ENCODE measurements at regions not wholly inside any gene's neighbourhood (a gene's known extent, or its start where the extent isn't known, plus 50 kb on each side); places are given as distances from the start of the nearest gene placed in this dataset.

GRCh38 chr5:86447362-86447761 is 170.4 kb upstream of the COX7C start:
- H3K9ac ChIP-seq (ENCODE audit: low read depth in 1 of 2, low read length in 2 of 2) = no peak overlapping the region
- 61% methylated on average over 1 of the region's 1 CpG for WGBS
- H3K27me3 ChIP-seq (ENCODE audit: control insufficient read depth in 4 of 4, insufficient read depth in 4 of 4, low read length in 3 of 4) = no peaks in the 10 kb centered on the region
- H3K4me3 ChIP-seq (ENCODE audit: low read depth in 1 of 3, low read length in 3 of 3) = no peak overlapping the region
- no peaks in the 10 kb centered on the region for H3K4me1 ChIP-seq (ENCODE audit: control insufficient read depth in 4 of 4, insufficient read depth in 4 of 4, low read length in 3 of 4)
- no peak for DNase-seq (ENCODE audit: low spot score)
- no peak for TF ChIP-seq NR2F2 (IDR thresholded peaks at IDR 0.05)
- no peak for TF ChIP-seq FOXA2 (IDR thresholded peaks at IDR 0.05)
- no peak for TF ChIP-seq TAF1 (conservative IDR thresholded peaks at IDR 0.05)
- no peak for TF ChIP-seq RAD21 (IDR thresholded peaks at IDR 0.05)
- TF ChIP-seq EGR1 (IDR thresholded peaks at IDR 0.05; ENCODE audit: low read depth in 2 of 2) = no peak
- no peak overlapping the region for H3K27ac ChIP-seq (ENCODE audit: low read depth in 1 of 2, low read length in 2 of 2)
- no peaks in the 10 kb centered on the region for H3K9me3 ChIP-seq (ENCODE audit: control insufficient read depth in 4 of 4, low read length in 3 of 4)
- no peaks in the 10 kb centered on the region for H3K36me3 ChIP-seq (ENCODE audit: control insufficient read depth in 4 of 4, insufficient read depth in 3 of 4, low read depth in 1 of 4, low read length in 3 of 4)

DNA sequence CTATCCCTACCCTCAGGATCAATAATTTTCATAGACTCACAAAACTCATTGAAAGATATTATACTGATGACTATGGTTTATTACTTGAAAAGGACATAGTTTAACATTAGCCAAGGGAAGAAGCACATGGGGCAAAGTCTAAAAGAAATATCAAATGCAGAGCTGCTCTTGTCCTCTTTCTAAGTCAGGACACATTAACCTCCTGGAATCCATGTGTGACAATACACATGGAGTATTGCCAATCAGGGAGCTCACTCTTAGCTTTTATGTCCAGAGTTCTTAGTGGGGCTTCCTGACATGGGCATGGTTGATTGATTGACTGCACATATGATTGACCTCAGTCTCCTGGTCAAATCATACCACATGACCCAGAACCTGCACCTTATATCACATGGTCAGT is 165.5 kb upstream of the COX7C start:
- no peaks in the 10 kb centered on the region for H3K36me3 ChIP-seq (ENCODE audit: control insufficient read depth in 4 of 4, insufficient read depth in 3 of 4, low read depth in 1 of 4, low read length in 3 of 4)
- no peak overlapping the region for H3K9ac ChIP-seq (ENCODE audit: low read depth in 1 of 2, low read length in 2 of 2)
- no peak overlapping the region for H3K4me3 ChIP-seq (ENCODE audit: low read depth in 1 of 3, low read length in 3 of 3)
- H3K4me1 ChIP-seq (ENCODE audit: control insufficient read depth in 4 of 4, insufficient read depth in 4 of 4, low read length in 3 of 4) = no peaks in the 10 kb centered on the region
- TF ChIP-seq YY1 (IDR thresholded peaks at IDR 0.05) = no peak
- TF ChIP-seq GABPA (IDR thresholded peaks at IDR 0.05 in 1 of 2, conservative IDR thresholded peaks at IDR 0.05 in 1 of 2) = no peak
- H3K27ac ChIP-seq (ENCODE audit: low read depth in 1 of 2, low read length in 2 of 2) = no peak overlapping the region
- no peaks in the 10 kb centered on the region for H3K27me3 ChIP-seq (ENCODE audit: control insufficient read depth in 4 of 4, insufficient read depth in 4 of 4, low read length in 3 of 4)
- no peaks in the 10 kb centered on the region for H3K9me3 ChIP-seq (ENCODE audit: control insufficient read depth in 4 of 4, low read length in 3 of 4)
- DNase-seq (ENCODE audit: low spot score) = no peak

DNA sequence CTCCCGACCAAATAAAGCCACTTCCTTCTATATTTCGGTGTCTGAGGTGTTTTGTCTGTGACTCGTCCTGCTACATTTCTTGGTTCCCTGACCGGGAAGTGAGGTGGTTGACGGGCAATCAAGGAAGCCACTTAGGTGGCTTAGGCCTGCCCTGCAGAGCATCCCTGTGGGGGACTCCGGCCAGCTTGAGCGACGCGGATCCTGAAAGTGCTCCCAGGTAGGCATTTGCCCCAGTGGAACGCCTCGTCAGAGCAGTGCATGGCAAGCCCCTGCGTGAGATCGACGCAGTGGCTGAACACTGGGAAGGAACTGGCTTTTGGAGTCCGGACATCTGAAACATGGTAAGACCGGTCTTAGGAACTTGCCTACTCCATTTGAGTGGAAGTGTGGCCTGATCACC is 157.2 kb upstream of the COX7C start:
- Histone ChIP-seq H3K36me3 (ENCODE audit: control insufficient read depth in 4 of 4, insufficient read depth in 3 of 4, low read depth in 1 of 4, low read length in 3 of 4) (no peaks in the 10 kb centered on the region), H3K27me3 (ENCODE audit: control insufficient read depth in 4 of 4, insufficient read depth in 4 of 4, low read length in 3 of 4) (no peaks in the 10 kb centered on the region), H3K9ac (ENCODE audit: low read depth in 1 of 2, low read length in 2 of 2) (no peak overlapping the region), H3K4me1 (ENCODE audit: control insufficient read depth in 4 of 4, insufficient read depth in 4 of 4, low read length in 3 of 4) (peaks cover 0 to 9% (median 0%) of the 10 kb centered on the region in 4 donors), H3K4me3 (ENCODE audit: low read depth in 1 of 3, low read length in 3 of 3) (no peak overlapping the region), H3K27ac (ENCODE audit: low read depth in 1 of 2, low read length in 2 of 2) (no peak overlapping the region), H3K9me3 (ENCODE audit: control insufficient read depth in 4 of 4, low read length in 3 of 4) (peaks cover 0 to 4% (median 2%) of the 10 kb centered on the region in 4 donors)
- TF ChIP-seq, protein P1, sequence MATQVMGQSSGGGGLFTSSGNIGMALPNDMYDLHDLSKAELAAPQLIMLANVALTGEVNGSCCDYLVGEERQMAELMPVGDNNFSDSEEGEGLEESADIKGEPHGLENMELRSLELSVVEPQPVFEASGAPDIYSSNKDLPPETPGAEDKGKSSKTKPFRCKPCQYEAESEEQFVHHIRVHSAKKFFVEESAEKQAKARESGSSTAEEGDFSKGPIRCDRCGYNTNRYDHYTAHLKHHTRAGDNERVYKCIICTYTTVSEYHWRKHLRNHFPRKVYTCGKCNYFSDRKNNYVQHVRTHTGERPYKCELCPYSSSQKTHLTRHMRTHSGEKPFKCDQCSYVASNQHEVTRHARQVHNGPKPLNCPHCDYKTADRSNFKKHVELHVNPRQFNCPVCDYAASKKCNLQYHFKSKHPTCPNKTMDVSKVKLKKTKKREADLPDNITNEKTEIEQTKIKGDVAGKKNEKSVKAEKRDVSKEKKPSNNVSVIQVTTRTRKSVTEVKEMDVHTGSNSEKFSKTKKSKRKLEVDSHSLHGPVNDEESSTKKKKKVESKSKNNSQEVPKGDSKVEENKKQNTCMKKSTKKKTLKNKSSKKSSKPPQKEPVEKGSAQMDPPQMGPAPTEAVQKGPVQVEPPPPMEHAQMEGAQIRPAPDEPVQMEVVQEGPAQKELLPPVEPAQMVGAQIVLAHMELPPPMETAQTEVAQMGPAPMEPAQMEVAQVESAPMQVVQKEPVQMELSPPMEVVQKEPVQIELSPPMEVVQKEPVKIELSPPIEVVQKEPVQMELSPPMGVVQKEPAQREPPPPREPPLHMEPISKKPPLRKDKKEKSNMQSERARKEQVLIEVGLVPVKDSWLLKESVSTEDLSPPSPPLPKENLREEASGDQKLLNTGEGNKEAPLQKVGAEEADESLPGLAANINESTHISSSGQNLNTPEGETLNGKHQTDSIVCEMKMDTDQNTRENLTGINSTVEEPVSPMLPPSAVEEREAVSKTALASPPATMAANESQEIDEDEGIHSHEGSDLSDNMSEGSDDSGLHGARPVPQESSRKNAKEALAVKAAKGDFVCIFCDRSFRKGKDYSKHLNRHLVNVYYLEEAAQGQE (IDR thresholded peaks at IDR 0.05) = no peak
- TF ChIP-seq, protein P2, sequence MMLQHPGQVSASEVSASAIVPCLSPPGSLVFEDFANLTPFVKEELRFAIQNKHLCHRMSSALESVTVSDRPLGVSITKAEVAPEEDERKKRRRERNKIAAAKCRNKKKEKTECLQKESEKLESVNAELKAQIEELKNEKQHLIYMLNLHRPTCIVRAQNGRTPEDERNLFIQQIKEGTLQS (IDR thresholded peaks at IDR 0.05) = no peak
- TF ChIP-seq RAD21 (IDR thresholded peaks at IDR 0.05) (no peak), FOXA1 (IDR thresholded peaks at IDR 0.05) (no peak), RXRA (IDR thresholded peaks at IDR 0.05) (no peak), CTCF (IDR thresholded peaks at IDR 0.05; ENCODE audit: low read depth, low read length, missing input control) (no peak)
- TF ChIP-seq, protein P3, sequence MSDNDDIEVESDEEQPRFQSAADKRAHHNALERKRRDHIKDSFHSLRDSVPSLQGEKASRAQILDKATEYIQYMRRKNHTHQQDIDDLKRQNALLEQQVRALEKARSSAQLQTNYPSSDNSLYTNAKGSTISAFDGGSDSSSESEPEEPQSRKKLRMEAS (IDR thresholded peaks at IDR 0.05) = no peak
- no peak for DNase-seq (ENCODE audit: low spot score)
- WGBS = 93% methylated on average over 16 of the region's 16 CpGs

Data from liver (tissue), 8 donors.